H1 (cell line): ENCODE measurements at regions not wholly inside any gene's neighbourhood (a gene's known extent, or its start where the extent isn't known, plus 50 kb on each side); places are given as distances from the start of the nearest gene placed in this dataset.
"Not testable (repeated sequence)": the region's sequence is repeated elsewhere in the genome, so short reads cannot be mapped to it uniquely, and the experiment has no call there.

Experiments
- CTCF ChIA-PET: fragments of 300-600 bp; sonication (Branson Sonifier 250); formaldehyde crosslinking; loops from one replicate; lab custom pipeline; 2021; ENCODE audit not compliant: partially characterized antibody; lab: Charles Lee
- POLR2A ChIA-PET: fragments of 300-600 bp; sonication (Branson Sonifier 250); formaldehyde crosslinking; loops from one replicate; lab custom pipeline; 2021; ENCODE audit warnings: inconsistent platforms; ENCODE audit not compliant: partially characterized antibody; lab: Charles Lee
- DNase-seq, 2 experiments: peaks; one replicate each; pipeline versions ENCODE4 v3.0.0 to v3.0.0-alpha.2; 2010 to 2022; ENCODE audit warnings: low spot score in 2 of 2, low read depth in 1 of 2, mixed read lengths in 1 of 2
- FAIRE-seq: peaks from 2 replicates; lab custom pipeline; 2011; peaks lifted over from hg19 to GRCh38; lab: Jason Lieb, UNC
- H2AFZ ChIP-seq: 2 replicates; pipeline ENCODE4 v1.8.1; 2012; ENCODE audit warnings: low read length, inconsistent platforms
- H2AK5ac ChIP-seq: 2 replicates; pipeline ENCODE4 v1.6.1; 2013; ENCODE audit warnings: low read depth, low read length
- H2BK120ac ChIP-seq: replicated peaks from 2 replicates; pipeline ENCODE3; 2013; ENCODE audit warnings: low read depth, low read length, inconsistent platforms
- H2BK12ac ChIP-seq: 2 replicates; pipeline ENCODE4 v1.6.1; 2013; ENCODE audit warnings: low read depth, low read length
- H2BK15ac ChIP-seq: 2 replicates; pipeline ENCODE4 v1.6.1; 2013; ENCODE audit warnings: low read length
- H2BK20ac ChIP-seq: 2 replicates; pipeline ENCODE4 v1.6.1; 2013; ENCODE audit warnings: low read length
- H2BK5ac ChIP-seq: 2 replicates; pipeline ENCODE4 v1.6.1; 2013; ENCODE audit warnings: low read depth, low read length
- H3K14ac ChIP-seq: 2 replicates; pipeline ENCODE4 v1.6.1; 2013; ENCODE audit warnings: inconsistent platforms; ENCODE audit not compliant: insufficient read length
- H3K18ac ChIP-seq: 2 replicates; pipeline ENCODE4 v1.6.1; 2013; ENCODE audit warnings: low read length; ENCODE audit errors: extremely low read depth
- H3K23ac ChIP-seq: 2 replicates; pipeline ENCODE4 v1.6.1; 2013; ENCODE audit warnings: inconsistent platforms; ENCODE audit not compliant: insufficient read length
- H3K23me2 ChIP-seq: 2 replicates; pipeline ENCODE4 v1.6.1; 2013; ENCODE audit warnings: low read depth, low read length
- H3K27ac ChIP-seq: 2 replicates; pipeline ENCODE4 v1.6.1; 2011; ENCODE audit warnings: low read depth, low read length, inconsistent platforms
- H3K27me3 ChIP-seq, 4 experiments: replicated peaks in 1 of 4; 1 replicate in 1 of 4; 2 replicates in 3 of 4; pipeline versions ENCODE4 v1.6.1 to v1.8.1; 2011 to 2013; ENCODE audit warnings: low read length in 3 of 4, mild to moderate bottlenecking in 3 of 4, inconsistent platforms in 2 of 4, mixed read lengths in 2 of 4, moderate library complexity in 1 of 4; ENCODE audit not compliant: control insufficient read depth in 3 of 4, insufficient read depth in 3 of 4; ENCODE audit errors: extremely low read depth in 1 of 4
- H3K36me3 ChIP-seq, 4 experiments: 2 replicates each; pipeline versions ENCODE4 v1.6.1 to v1.8.1; 2011 to 2013; ENCODE audit warnings: mild to moderate bottlenecking in 4 of 4, low read length in 3 of 4, moderate library complexity in 2 of 4, control low read depth in 1 of 4, inconsistent platforms in 1 of 4; ENCODE audit not compliant: insufficient read depth in 4 of 4, control insufficient read depth in 2 of 4
- H3K4ac ChIP-seq: replicated peaks from 2 replicates; pipeline ENCODE3; 2013; ENCODE audit warnings: low read length, low read depth, mixed read lengths, inconsistent platforms; ENCODE audit not compliant: insufficient read length
- H3K4me1 ChIP-seq, 4 experiments: replicated peaks in 1 of 4; 1 replicate in 1 of 4; 2 replicates in 3 of 4; pipeline versions ENCODE4 v1.6.1 to v1.8.1; 2011 to 2013; ENCODE audit warnings: low read length in 3 of 4, inconsistent platforms in 2 of 4, mixed read lengths in 1 of 4; ENCODE audit not compliant: insufficient read depth in 4 of 4, control insufficient read depth in 3 of 4
- H3K4me2 ChIP-seq, 2 experiments: 2 replicates each; pipeline versions ENCODE4 v1.6.1 to v1.8.1; 2011 to 2013; ENCODE audit warnings: low read depth in 2 of 2, low read length in 2 of 2, control low read depth in 1 of 2, inconsistent platforms in 1 of 2, mild to moderate bottlenecking in 1 of 2; ENCODE audit not compliant: insufficient read depth in 1 of 2
- H3K4me3 ChIP-seq, 4 experiments: fragments of 200-600, 300-600 bp in 1 of 4; sonication (generic), shearing (Covaris generic), sonication (Bioruptor Twin) in 1 of 4; 2 replicates each; pipeline versions ENCODE4 v1.5.1 to v1.8.1; 2011 to 2016; ENCODE audit warnings: low read length in 4 of 4, low read depth in 3 of 4, control low read depth in 2 of 4, inconsistent platforms in 2 of 4, mild to moderate bottlenecking in 2 of 4, mixed read lengths in 1 of 4, moderate library complexity in 1 of 4; ENCODE audit not compliant: insufficient read depth in 2 of 4; ENCODE audit errors: extremely low read depth in 1 of 4
- H3K56ac ChIP-seq: replicated peaks from 2 replicates; pipeline ENCODE3; 2013; ENCODE audit warnings: low read depth, mild to moderate bottlenecking, mixed read lengths, low read length, inconsistent platforms; ENCODE audit not compliant: insufficient read length
- H3K79me1 ChIP-seq: 2 replicates; pipeline ENCODE4 v1.6.1; 2013; ENCODE audit warnings: low read depth, low read length, control low read depth
- H3K79me2 ChIP-seq, 2 experiments: 2 replicates each; pipeline versions ENCODE4 v1.6.1 to v1.8.1; 2012 to 2013; ENCODE audit warnings: low read length in 2 of 2, mild to moderate bottlenecking in 2 of 2, inconsistent platforms in 1 of 2; ENCODE audit not compliant: insufficient read depth in 2 of 2, control insufficient read depth in 1 of 2
- H3K9ac ChIP-seq, 4 experiments: replicated peaks in 1 of 4; 1 replicate in 1 of 4; 2 replicates in 3 of 4; pipeline versions ENCODE4 v1.6.1 to v1.8.1; 2011 to 2013; ENCODE audit warnings: low read depth in 3 of 4, low read length in 3 of 4, control low read depth in 2 of 4, mild to moderate bottlenecking in 2 of 4, moderate library complexity in 2 of 4, inconsistent platforms in 1 of 4; ENCODE audit errors: extremely low read depth in 1 of 4
- H3K9me3 ChIP-seq, 2 experiments: 2 replicates each; pipeline versions ENCODE4 v1.6.1 to v1.8.1; 2012 to 2013; ENCODE audit warnings: mild to moderate bottlenecking in 2 of 2, moderate library complexity in 2 of 2, control low read depth in 1 of 2, inconsistent platforms in 1 of 2, low read depth in 1 of 2, low read length in 1 of 2, mixed read lengths in 1 of 2; ENCODE audit not compliant: insufficient read depth in 2 of 2
- H4K20me1 ChIP-seq, 2 experiments: replicated peaks in 1 of 2; 2 replicates each; pipeline versions ENCODE3 to v1.8.1; 2011 to 2013; ENCODE audit warnings: inconsistent platforms in 2 of 2, low read length in 2 of 2, mild to moderate bottlenecking in 1 of 2; ENCODE audit not compliant: insufficient read depth in 2 of 2, control insufficient read depth in 1 of 2
- H4K5ac ChIP-seq: 2 replicates; pipeline ENCODE4 v1.6.1; 2013; ENCODE audit warnings: low read length, low read depth, mixed read lengths, inconsistent platforms; ENCODE audit not compliant: insufficient read length
- H4K8ac ChIP-seq: 2 replicates; pipeline ENCODE4 v1.8.0; 2013; ENCODE audit warnings: mild to moderate bottlenecking, moderate library complexity, low read length, inconsistent platforms; ENCODE audit not compliant: insufficient read depth; ENCODE audit errors: extremely low read depth
- H4K91ac ChIP-seq: replicated peaks from 2 replicates; pipeline ENCODE3; 2013; ENCODE audit warnings: low read length, mixed read lengths, inconsistent platforms; ENCODE audit not compliant: insufficient read length
- WGBS, 2 experiments: shearing (Covaris generic) in 1 of 2; methylation state at CpG; one replicate each; pipeline versions ENCODE4 v1.1.6 to v1.1.7; 2013 to 2015; ENCODE audit warnings: low lambda C conversion rate in 2 of 2, mixed read lengths in 2 of 2, inconsistent platforms in 1 of 2, low coverage in 1 of 2, missing lambda C conversion rate in 1 of 2; ENCODE audit not compliant: insufficient replicate concordance in 2 of 2, insufficient coverage in 1 of 2, insufficient read length in 1 of 2; ENCODE audit errors: extremely low coverage in 1 of 2, missing lambda C conversion rate in 1 of 2; 5-methylcytosine and 5-hydroxymethylcytosine counted together

DNA sequence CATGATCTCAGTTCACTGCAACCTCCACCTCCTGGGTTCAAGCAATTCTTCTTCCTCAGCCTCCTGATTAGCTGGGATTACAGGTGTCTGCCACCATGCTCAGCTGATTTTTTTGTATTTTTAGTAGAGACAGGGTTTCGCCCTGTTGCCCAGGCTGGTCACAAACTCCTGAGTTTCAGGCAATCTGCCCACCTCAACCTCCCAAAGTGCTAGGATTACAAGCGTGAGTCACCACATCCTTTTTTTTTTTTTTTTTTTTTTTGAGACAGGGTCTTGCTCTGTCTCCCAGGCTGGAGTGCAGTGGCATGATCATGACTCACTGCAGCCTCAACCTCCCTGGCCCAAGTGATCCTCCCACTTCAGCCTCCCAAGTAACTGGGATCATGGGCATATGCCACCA is 298.9 kb downstream of the SPRY1 start:
- H2BK120ac ChIP-seq, H4K8ac ChIP-seq, H3K79me2 ChIP-seq, H3K79me1 ChIP-seq, H2BK20ac ChIP-seq, H2AK5ac ChIP-seq, H3K4me3 ChIP-seq, FAIRE-seq, H3K18ac ChIP-seq, H3K9ac ChIP-seq, H2BK15ac ChIP-seq, H2BK12ac ChIP-seq, H3K23me2 ChIP-seq, POLR2A ChIA-PET, H3K4me1 ChIP-seq, H3K4me2 ChIP-seq, H4K20me1 ChIP-seq, H3K27me3 ChIP-seq, H2AFZ ChIP-seq, H3K56ac ChIP-seq, H3K27ac ChIP-seq, H2BK5ac ChIP-seq, H3K4ac ChIP-seq, H4K91ac ChIP-seq, H3K23ac ChIP-seq, H4K5ac ChIP-seq, H3K36me3 ChIP-seq, H3K14ac ChIP-seq, DNase-seq, H3K9me3 ChIP-seq: not testable (repeated sequence)
- 82% methylated on average over 2 of the region's 2 CpGs; no CpG with 5 or more reads in 1 of the 2 experiments for WGBS, 2 experiments
- CTCF ChIA-PET, result interaction anchor here (1.2 kb wide), 1 partner anchor 131 kb away, joined by 3 read pairs; no protein-coding TSS in a partner anchor
